Hepatocyte (in vitro differentiated cells): ENCODE measurements at regions not wholly inside any gene's neighbourhood (a gene's known extent, or its start where the extent isn't known, plus 50 kb on each side); places are given as distances from the start of the nearest gene placed in this dataset.

Experiments
- CTCF ChIP-seq: fragments of 200-600 bp; sonication (generic); IDR thresholded peaks from 2 replicates; pipeline ENCODE4 v1.5.1; 2016; ENCODE audit warnings: antibody characterized with exemption, mild to moderate bottlenecking; ENCODE audit not compliant: poor library complexity
- EZH2 ChIP-seq: fragments of 200-600 bp; sonication (generic); IDR thresholded peaks from 2 replicates; pipeline ENCODE4 v1.6.1; 2016; ENCODE audit warnings: antibody characterized with exemption, mild to moderate bottlenecking, borderline replicate concordance
- EZH2phosphoT487 ChIP-seq: fragments of 200-600 bp; sonication (generic); IDR thresholded peaks from one replicate; pipeline ENCODE4 v1.6.1; 2018; ENCODE audit warnings: antibody characterized with exemption, mild to moderate bottlenecking, low read depth, moderate library complexity; ENCODE audit not compliant: unreplicated experiment, severe bottlenecking

GRCh38 chr14:28536889-28537288, 229.7 kb upstream of the FOXG1 start:
- TF ChIP-seq EZH2phosphoT487 (no peak), CTCF (no peak), EZH2 (no peak)
